ENCODE measurements at regions not wholly inside any gene's neighbourhood (a gene's known extent, or its start where the extent isn't known, plus 50 kb on each side); places are given as distances from the start of the nearest gene placed in this dataset.

GRCh38 chr9:100937382-100937781 lies 91.1 kb upstream of the PLPPR1 start:
- H3K27me3 ChIP-seq (ENCODE audit: low read depth, low read length), result no peaks in the 10 kb centered on the region
- H3K4me3 ChIP-seq (ENCODE audit: low read length), result no peak overlapping the region
- H3K9ac ChIP-seq (ENCODE audit: low read length), result no peak overlapping the region
- no peak overlapping the region for H3K27ac ChIP-seq (ENCODE audit: low read length)
- TF ChIP-seq, protein P1, sequence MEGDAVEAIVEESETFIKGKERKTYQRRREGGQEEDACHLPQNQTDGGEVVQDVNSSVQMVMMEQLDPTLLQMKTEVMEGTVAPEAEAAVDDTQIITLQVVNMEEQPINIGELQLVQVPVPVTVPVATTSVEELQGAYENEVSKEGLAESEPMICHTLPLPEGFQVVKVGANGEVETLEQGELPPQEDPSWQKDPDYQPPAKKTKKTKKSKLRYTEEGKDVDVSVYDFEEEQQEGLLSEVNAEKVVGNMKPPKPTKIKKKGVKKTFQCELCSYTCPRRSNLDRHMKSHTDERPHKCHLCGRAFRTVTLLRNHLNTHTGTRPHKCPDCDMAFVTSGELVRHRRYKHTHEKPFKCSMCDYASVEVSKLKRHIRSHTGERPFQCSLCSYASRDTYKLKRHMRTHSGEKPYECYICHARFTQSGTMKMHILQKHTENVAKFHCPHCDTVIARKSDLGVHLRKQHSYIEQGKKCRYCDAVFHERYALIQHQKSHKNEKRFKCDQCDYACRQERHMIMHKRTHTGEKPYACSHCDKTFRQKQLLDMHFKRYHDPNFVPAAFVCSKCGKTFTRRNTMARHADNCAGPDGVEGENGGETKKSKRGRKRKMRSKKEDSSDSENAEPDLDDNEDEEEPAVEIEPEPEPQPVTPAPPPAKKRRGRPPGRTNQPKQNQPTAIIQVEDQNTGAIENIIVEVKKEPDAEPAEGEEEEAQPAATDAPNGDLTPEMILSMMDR (IDR thresholded peaks at IDR 0.05; ENCODE audit: low read depth, low read length), result no peak
- TF ChIP-seq EZH2phosphoT487 (IDR thresholded peaks at IDR 0.05; ENCODE audit: low read depth), result no peak
- H3K4me2 ChIP-seq (ENCODE audit: low read length), result no peak overlapping the region
- no peak overlapping the region for H2AFZ ChIP-seq (ENCODE audit: low read depth, low read length)
- no peaks in the 10 kb centered on the region for H3K36me3 ChIP-seq (replicated peaks; ENCODE audit: low read depth, low read length)
- no peaks in the 10 kb centered on the region for H3K4me1 ChIP-seq (ENCODE audit: low read length)
- no peaks in the 10 kb centered on the region for H4K20me1 ChIP-seq (ENCODE audit: insufficient read depth, low read length)
- no peaks in the 10 kb centered on the region for H3K79me2 ChIP-seq (ENCODE audit: low read length)
- no peaks in the 10 kb centered on the region for H3K9me3 ChIP-seq (ENCODE audit: insufficient read depth, low read length)

- Histone ChIP-seq H3K27ac (ENCODE audit: low read length) (no peak overlapping the region), H3K27me3 (ENCODE audit: low read depth, low read length) (no peaks in the 10 kb centered on the region), H3K79me2 (ENCODE audit: low read length) (no peaks in the 10 kb centered on the region), H3K9me3 (ENCODE audit: insufficient read depth, low read length) (no peaks in the 10 kb centered on the region), H3K4me1 (ENCODE audit: low read length) (no peaks in the 10 kb centered on the region), H3K9ac (ENCODE audit: low read length) (no peak overlapping the region), H3K36me3 (replicated peaks; ENCODE audit: low read depth, low read length) (no peaks in the 10 kb centered on the region), H3K4me3 (ENCODE audit: low read length) (no peak overlapping the region), H2AFZ (ENCODE audit: low read depth, low read length) (no peak overlapping the region), H3K4me2 (ENCODE audit: low read length) (no peak overlapping the region), H4K20me1 (ENCODE audit: insufficient read depth, low read length) (no peaks in the 10 kb centered on the region)
- TF ChIP-seq EZH2phosphoT487 (IDR thresholded peaks at IDR 0.05; ENCODE audit: low read depth), result no peak
- TF ChIP-seq, protein P1 (IDR thresholded peaks at IDR 0.05; ENCODE audit: low read depth, low read length), result no peak
These were observed 90.0 kb upstream of the PLPPR1 start for GRCh38 chr9:100938507-100938906.

DNA sequence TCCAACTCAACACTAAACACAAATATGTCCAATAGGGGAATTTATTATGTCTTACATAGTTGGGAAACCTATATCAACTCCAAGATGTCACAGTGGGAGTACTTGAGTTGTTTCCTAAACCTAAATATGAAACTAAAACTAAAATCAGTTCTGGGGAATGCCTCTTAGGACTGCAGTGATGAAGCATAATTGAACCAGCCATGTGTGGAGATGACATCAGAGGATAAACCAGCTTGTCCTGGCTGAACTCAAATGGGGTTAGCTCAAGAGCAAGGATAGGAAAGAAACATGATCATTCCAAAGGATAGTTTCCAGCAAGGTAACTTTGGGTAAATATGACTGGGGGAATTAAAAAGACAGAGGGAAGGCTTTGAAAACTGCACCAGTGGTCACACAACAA lies 88.9 kb upstream of the PLPPR1 start:
- TF ChIP-seq, protein P1 (IDR thresholded peaks at IDR 0.05; ENCODE audit: low read depth, low read length), result no peak
- no peak for TF ChIP-seq EZH2phosphoT487 (IDR thresholded peaks at IDR 0.05; ENCODE audit: low read depth)
- H3K79me2 ChIP-seq (ENCODE audit: low read length), result no peaks in the 10 kb centered on the region

GRCh38 chr9:100959226-100959625 lies 69.3 kb upstream of the PLPPR1 start:
- no peak overlapping the region for H3K4me3 ChIP-seq (ENCODE audit: low read length)
- no peak overlapping the region for H3K9ac ChIP-seq (ENCODE audit: low read length)
- no peak overlapping the region for H2AFZ ChIP-seq (ENCODE audit: low read depth, low read length)
- H3K27me3 ChIP-seq (ENCODE audit: low read depth, low read length), result no peaks in the 10 kb centered on the region
- H3K9me3 ChIP-seq (ENCODE audit: insufficient read depth, low read length), result no peaks in the 10 kb centered on the region
- no peaks in the 10 kb centered on the region for H3K79me2 ChIP-seq (ENCODE audit: low read length)
- no peaks in the 10 kb centered on the region for H4K20me1 ChIP-seq (ENCODE audit: insufficient read depth, low read length)
- H3K36me3 ChIP-seq (replicated peaks; ENCODE audit: low read depth, low read length), result no peaks in the 10 kb centered on the region
- no peaks in the 10 kb centered on the region for H3K4me1 ChIP-seq (ENCODE audit: low read length)
- no peak overlapping the region for H3K27ac ChIP-seq (ENCODE audit: low read length)
- TF ChIP-seq, protein P1 (IDR thresholded peaks at IDR 0.05; ENCODE audit: low read depth, low read length), result no peak
- no peak for TF ChIP-seq EZH2phosphoT487 (IDR thresholded peaks at IDR 0.05; ENCODE audit: low read depth)
- no peak overlapping the region for H3K4me2 ChIP-seq (ENCODE audit: low read length)

More for the DNA sequence above, 88.9 kb upstream of the PLPPR1 start:
- Histone ChIP-seq H3K36me3 (replicated peaks; ENCODE audit: low read depth, low read length) (no peaks in the 10 kb centered on the region), H3K27me3 (ENCODE audit: low read depth, low read length) (no peaks in the 10 kb centered on the region), H3K9ac (ENCODE audit: low read length) (no peak overlapping the region), H3K9me3 (ENCODE audit: insufficient read depth, low read length) (no peaks in the 10 kb centered on the region), H3K4me3 (ENCODE audit: low read length) (no peak overlapping the region), H3K4me2 (ENCODE audit: low read length) (no peak overlapping the region), H2AFZ (ENCODE audit: low read depth, low read length) (no peak overlapping the region), H3K4me1 (ENCODE audit: low read length) (no peaks in the 10 kb centered on the region), H4K20me1 (ENCODE audit: insufficient read depth, low read length) (no peaks in the 10 kb centered on the region), H3K27ac (ENCODE audit: low read length) (no peak overlapping the region)

Data from OCI-LY3 (cell line).